BLaER1 (cell line): ENCODE measurements at regions not wholly inside any gene's neighbourhood (a gene's known extent, or its start where the extent isn't known, plus 50 kb on each side); places are given as distances from the start of the nearest gene placed in this dataset.

Source experiments
- H3K27ac ChIP-seq: shearing (Covaris generic); formaldehyde crosslinking; 2 replicates; pipeline ENCODE4 v1.8.1; 2022
- H3K27me3 ChIP-seq: shearing (Covaris generic); formaldehyde crosslinking; 2 replicates; pipeline ENCODE4 v1.8.1; 2022
- H3K36me3 ChIP-seq: shearing (Covaris generic); formaldehyde crosslinking; 2 replicates; pipeline ENCODE4 v1.8.1; 2022
- H3K4me1 ChIP-seq: shearing (Covaris generic); formaldehyde crosslinking; 2 replicates; pipeline ENCODE4 v1.8.1; 2022
- H3K4me2 ChIP-seq: shearing (Covaris generic); formaldehyde crosslinking; 2 replicates; pipeline ENCODE4 v1.8.1; 2022
- H3K4me3 ChIP-seq: shearing (Covaris generic); formaldehyde crosslinking; 2 replicates; pipeline ENCODE4 v1.8.1; 2022
- H3K9ac ChIP-seq: shearing (Covaris generic); formaldehyde crosslinking; 2 replicates; pipeline ENCODE4 v1.8.1; 2022
- H3K9me3 ChIP-seq: shearing (Covaris generic); formaldehyde crosslinking; 2 replicates; pipeline ENCODE4 v1.8.1; 2022
- H4K20me1 ChIP-seq: shearing (Covaris generic); formaldehyde crosslinking; 2 replicates; pipeline ENCODE4 v1.8.1; 2022
- Cebpa-rat ChIP-seq: shearing (Covaris generic); IDR thresholded peaks from 2 replicates; pipeline ENCODE4 v1.8.1; 2022

DNA sequence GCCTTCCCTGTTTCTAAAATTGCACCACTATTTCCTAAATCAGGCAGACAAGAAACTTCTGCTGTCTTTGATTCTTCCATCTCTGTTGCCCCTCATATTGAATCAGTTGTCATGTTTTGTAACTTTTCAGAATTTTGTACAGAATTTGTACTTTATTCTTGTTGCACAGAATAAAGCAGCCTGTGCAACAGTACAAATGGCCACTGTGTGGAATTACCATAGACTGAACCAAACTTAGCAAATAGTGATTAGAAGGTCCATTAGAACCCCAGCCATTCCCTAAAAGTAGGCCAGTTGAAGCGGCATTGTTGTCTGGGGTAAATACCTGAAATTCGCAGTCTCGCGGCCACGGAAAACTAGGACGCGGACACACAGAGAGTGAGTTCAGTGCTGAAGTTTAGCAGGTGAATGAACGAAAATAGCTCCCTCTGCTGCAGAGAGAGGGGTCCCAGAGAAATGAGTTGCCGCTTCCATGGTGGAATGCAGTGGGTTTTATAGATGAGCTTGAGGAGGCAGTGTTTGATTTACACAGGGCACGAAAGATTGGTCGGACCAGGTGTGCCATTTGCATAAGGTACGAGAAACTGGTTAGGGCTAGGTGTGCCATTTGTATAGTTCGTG, 71.8 kb downstream of the C4orf33 start:
- H4K20me1 ChIP-seq = no peaks in the 10 kb centered on the region
- no peak overlapping the region for H3K9ac ChIP-seq
- no peak overlapping the region for H3K4me2 ChIP-seq
- no peak overlapping the region for H3K4me3 ChIP-seq
- no peaks in the 10 kb centered on the region for H3K27me3 ChIP-seq
- no peaks in the 10 kb centered on the region for H3K36me3 ChIP-seq
- H3K9me3 ChIP-seq = no peaks in the 10 kb centered on the region
- no peaks in the 10 kb centered on the region for H3K4me1 ChIP-seq
- TF ChIP-seq Cebpa-rat = no peak
- no peak overlapping the region for H3K27ac ChIP-seq

- no peak overlapping the region for H3K4me3 ChIP-seq
- H3K27me3 ChIP-seq = no peaks in the 10 kb centered on the region
- no peak overlapping the region for H3K27ac ChIP-seq
- H3K36me3 ChIP-seq = no peaks in the 10 kb centered on the region
- no peak overlapping the region for H3K9ac ChIP-seq
- H3K4me2 ChIP-seq = no peak overlapping the region
- no peaks in the 10 kb centered on the region for H3K4me1 ChIP-seq
- TF ChIP-seq Cebpa-rat = no peak
- no peaks in the 10 kb centered on the region for H3K9me3 ChIP-seq
- H4K20me1 ChIP-seq = no peaks in the 10 kb centered on the region
Measured at GRCh38 chr4:129172181-129172580, 76.2 kb downstream of the C4orf33 start.

DNA sequence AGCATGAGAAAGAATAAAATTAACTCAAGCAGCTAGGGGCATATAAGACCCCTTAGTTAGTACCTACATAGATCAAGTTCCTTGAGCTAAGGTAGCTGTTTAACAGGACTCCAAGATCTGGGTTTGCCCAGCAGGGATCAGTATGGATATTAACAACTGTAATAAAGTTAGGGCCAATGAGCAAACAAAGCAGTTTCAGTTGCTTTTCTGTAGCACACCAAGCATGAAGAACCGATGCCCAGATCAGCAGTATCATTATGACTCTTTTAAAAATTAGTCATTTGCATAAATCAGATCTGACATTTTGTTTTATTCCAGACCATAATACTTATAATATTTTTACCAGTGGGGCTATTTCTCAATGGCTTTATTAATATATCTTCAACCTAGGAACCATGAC, 80.9 kb downstream of the C4orf33 start:
- H4K20me1 ChIP-seq = no peaks in the 10 kb centered on the region
- TF ChIP-seq Cebpa-rat = no peak
- no peaks in the 10 kb centered on the region for H3K36me3 ChIP-seq
- H3K4me3 ChIP-seq = no peak overlapping the region
- H3K4me1 ChIP-seq = no peaks in the 10 kb centered on the region
- H3K9me3 ChIP-seq = no peaks in the 10 kb centered on the region
- no peak overlapping the region for H3K27ac ChIP-seq
- H3K27me3 ChIP-seq = no peaks in the 10 kb centered on the region
- H3K9ac ChIP-seq = no peak overlapping the region
- H3K4me2 ChIP-seq = no peak overlapping the region

DNA sequence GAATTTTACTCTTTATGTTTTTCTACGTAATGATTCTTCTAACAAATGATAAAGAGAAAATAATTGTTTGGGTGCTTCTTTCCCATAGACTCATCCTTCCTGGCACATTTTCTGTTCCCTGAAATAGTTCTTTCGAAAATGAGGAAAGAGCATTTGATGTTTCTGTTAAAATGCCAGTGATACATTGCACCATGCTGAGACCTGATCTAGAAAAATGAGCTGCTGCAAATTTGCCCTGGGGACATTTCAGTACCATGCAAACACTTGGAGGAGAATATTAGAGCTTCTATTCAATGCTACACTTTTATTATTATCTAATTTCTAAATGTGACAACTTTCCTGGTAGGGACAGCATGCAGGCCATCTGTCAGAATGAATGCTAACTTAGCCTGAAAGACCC, 83.3 kb downstream of the C4orf33 start:
- no peaks in the 10 kb centered on the region for H3K36me3 ChIP-seq
- H3K4me2 ChIP-seq = no peak overlapping the region
- no peaks in the 10 kb centered on the region for H3K27me3 ChIP-seq
- no peaks in the 10 kb centered on the region for H3K9me3 ChIP-seq
- no peak overlapping the region for H3K4me3 ChIP-seq
- H3K4me1 ChIP-seq = no peaks in the 10 kb centered on the region
- H4K20me1 ChIP-seq = no peaks in the 10 kb centered on the region
- TF ChIP-seq Cebpa-rat = no peak
- H3K27ac ChIP-seq = no peak overlapping the region
- H3K9ac ChIP-seq = no peak overlapping the region

- Histone ChIP-seq H3K27me3 (no peaks in the 10 kb centered on the region), H3K9me3 (no peaks in the 10 kb centered on the region), H3K4me1 (no peaks in the 10 kb centered on the region), H3K4me3 (no peak overlapping the region), H3K36me3 (no peaks in the 10 kb centered on the region), H4K20me1 (no peaks in the 10 kb centered on the region), H3K4me2 (no peak overlapping the region), H3K9ac (no peak overlapping the region), H3K27ac (no peak overlapping the region)
- no peak for TF ChIP-seq Cebpa-rat
Measured at GRCh38 chr4:129189630-129190029, 93.7 kb downstream of the C4orf33 start.

DNA sequence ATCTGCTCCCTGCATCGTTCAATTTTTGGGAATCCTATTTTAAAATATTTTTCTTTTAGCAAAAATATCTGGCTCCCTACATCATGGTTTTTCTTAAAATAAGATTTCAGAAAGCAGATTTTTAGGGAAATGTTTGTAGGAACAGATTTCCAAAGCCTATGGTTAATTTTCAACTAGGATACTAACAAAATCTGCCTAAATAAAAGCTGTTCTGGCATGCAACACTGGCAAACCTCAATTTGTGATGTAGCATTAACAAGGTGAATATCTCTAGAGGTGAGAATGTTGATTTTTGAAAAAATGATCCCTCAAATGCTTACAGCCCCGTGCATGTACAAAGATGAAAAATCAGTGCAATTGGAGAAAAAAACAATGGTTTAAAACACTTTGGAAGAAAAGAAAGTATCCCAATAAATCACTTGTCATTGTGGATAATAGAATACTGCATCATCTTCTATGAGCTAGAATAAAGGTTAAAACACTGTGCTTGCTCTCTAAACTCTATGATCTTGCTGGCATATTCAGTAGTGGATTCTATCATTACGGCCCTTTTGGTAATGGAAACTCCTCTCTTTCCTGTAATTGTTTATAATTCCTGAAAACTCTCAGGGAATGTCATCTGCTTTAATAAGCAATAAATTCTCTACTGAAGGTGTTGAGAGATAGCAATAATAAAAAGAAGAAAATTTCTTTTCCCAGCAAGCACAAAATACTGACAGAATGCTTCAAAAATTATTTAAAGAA, 97.6 kb downstream of the C4orf33 start:
- no peaks in the 10 kb centered on the region for H4K20me1 ChIP-seq
- no peaks in the 10 kb centered on the region for H3K9me3 ChIP-seq
- H3K36me3 ChIP-seq = no peaks in the 10 kb centered on the region
- H3K27me3 ChIP-seq = no peaks in the 10 kb centered on the region
- H3K4me1 ChIP-seq = no peaks in the 10 kb centered on the region
- H3K9ac ChIP-seq = no peak overlapping the region
- H3K27ac ChIP-seq = no peak overlapping the region
- no peak overlapping the region for H3K4me3 ChIP-seq
- TF ChIP-seq Cebpa-rat = no peak
- H3K4me2 ChIP-seq = no peak overlapping the region

GRCh38 chr4:129208481-129208880, 112.5 kb downstream of the C4orf33 start:
- Histone ChIP-seq H3K36me3 (no peaks in the 10 kb centered on the region), H4K20me1 (no peaks in the 10 kb centered on the region), H3K4me2 (no peak overlapping the region), H3K27me3 (no peaks in the 10 kb centered on the region), H3K4me1 (0 out of 2 replicates have a peak, but pooled peaks cover 7% of the 10 kb centered on the region), H3K9ac (no peak overlapping the region), H3K27ac (no peak overlapping the region), H3K9me3 (no peaks in the 10 kb centered on the region), H3K4me3 (no peak overlapping the region)
- TF ChIP-seq Cebpa-rat = no peak

- H3K9me3 ChIP-seq = no peaks in the 10 kb centered on the region
- H3K4me1 ChIP-seq = no peaks in the 10 kb centered on the region
- no peak overlapping the region for H3K4me2 ChIP-seq
- H3K27me3 ChIP-seq = no peaks in the 10 kb centered on the region
- H3K4me3 ChIP-seq = no peak overlapping the region
- TF ChIP-seq Cebpa-rat = no peak
- no peaks in the 10 kb centered on the region for H4K20me1 ChIP-seq
- no peak overlapping the region for H3K27ac ChIP-seq
- no peak overlapping the region for H3K9ac ChIP-seq
- H3K36me3 ChIP-seq = no peaks in the 10 kb centered on the region
Measured at GRCh38 chr4:129213692-129214091, 117.7 kb downstream of the C4orf33 start.

- Histone ChIP-seq H3K27ac (no peak overlapping the region), H3K4me2 (no peak overlapping the region), H3K4me1 (no peaks in the 10 kb centered on the region), H3K9me3 (no peaks in the 10 kb centered on the region), H3K4me3 (no peak overlapping the region), H4K20me1 (no peaks in the 10 kb centered on the region), H3K9ac (no peak overlapping the region), H3K36me3 (no peaks in the 10 kb centered on the region), H3K27me3 (no peaks in the 10 kb centered on the region)
- TF ChIP-seq Cebpa-rat = no peak
Measured at GRCh38 chr4:129218360-129218759, 122.4 kb downstream of the C4orf33 start.

DNA sequence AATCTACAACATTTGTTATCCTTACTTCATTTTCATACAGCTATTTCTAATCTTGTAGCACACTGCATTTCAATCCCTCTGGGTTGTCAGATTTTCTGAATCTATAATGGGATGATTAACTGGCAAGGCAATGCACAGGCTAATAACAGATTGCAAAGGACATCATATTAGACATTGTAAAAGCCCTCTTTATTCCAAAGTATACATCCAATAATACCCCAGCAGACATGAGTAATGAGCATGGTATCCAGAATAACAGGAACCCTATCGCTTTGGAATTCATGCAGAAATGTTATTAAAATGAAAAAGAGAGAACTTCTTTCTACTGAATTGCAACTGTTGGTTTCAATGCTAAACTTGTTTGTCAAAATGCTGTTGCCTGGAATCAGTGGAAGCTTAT, 122.9 kb downstream of the C4orf33 start:
- Histone ChIP-seq H3K4me2 (no peak overlapping the region), H3K4me3 (no peak overlapping the region), H3K9ac (no peak overlapping the region), H3K27ac (no peak overlapping the region), H3K4me1 (no peaks in the 10 kb centered on the region), H3K9me3 (no peaks in the 10 kb centered on the region), H3K36me3 (no peaks in the 10 kb centered on the region), H4K20me1 (no peaks in the 10 kb centered on the region), H3K27me3 (no peaks in the 10 kb centered on the region)
- no peak for TF ChIP-seq Cebpa-rat
